NT2/D1 (cell line): ENCODE measurements at regions not wholly inside any gene's neighbourhood (a gene's known extent, or its start where the extent isn't known, plus 50 kb on each side); places are given as distances from the start of the nearest gene placed in this dataset.

Experiments used
- SUZ12 ChIP-seq: IDR thresholded peaks from 2 replicates; pipeline ENCODE4 v1.6.1; 2011; ENCODE audit not compliant: insufficient read length, insufficient read depth; ENCODE audit errors: extremely low read depth
- YY1 ChIP-seq: IDR thresholded peaks from 2 replicates; pipeline ENCODE4 v1.6.1; 2011; ENCODE audit not compliant: insufficient read length, insufficient read depth
- ZNF274 ChIP-seq: IDR thresholded peaks from 2 replicates; pipeline ENCODE4 v1.6.1; 2011; ENCODE audit warnings: mild to moderate bottlenecking, low read depth, low read length

GRCh38 chr7:42350801-42351200 lies 113.8 kb upstream of the GLI3 start:
- no peak for TF ChIP-seq YY1
- no peak for TF ChIP-seq ZNF274
- TF ChIP-seq SUZ12: no peak
